Amniotic stem cell (primary cell): ENCODE measurements at regions not wholly inside any gene's neighbourhood (a gene's known extent, or its start where the extent isn't known, plus 50 kb on each side); places are given as distances from the start of the nearest gene placed in this dataset.

Experiments used
- DNase-seq: peaks from one replicate; lab custom pipeline; 2025; lab: John Stamatoyannopoulos, UW

- DNase-seq = no peak
Measured at GRCh38 chr4:145346081-145346480, 135.6 kb upstream of the SMAD1 start.

- DNase-seq = no peak
Measured at GRCh38 chr4:145345401-145345800, 136.3 kb upstream of the SMAD1 start.

- no peak for DNase-seq
Measured at GRCh38 chr4:145341381-145341780, 140.3 kb upstream of the SMAD1 start.

GRCh38 chr4:145340071-145340675, 141.5 kb upstream of the SMAD1 start:
- DNase-seq = no peak

- DNase-seq = no peak
Measured at GRCh38 chr4:145339075-145339725, 142.5 kb upstream of the SMAD1 start.

GRCh38 chr4:145338568-145338967, 143.1 kb upstream of the SMAD1 start:
- DNase-seq = no peak

GRCh38 chr4:145337391-145337790, 144.3 kb upstream of the SMAD1 start:
- no peak for DNase-seq

GRCh38 chr4:145333786-145334185, 147.9 kb upstream of the SMAD1 start:
- DNase-seq = no peak

GRCh38 chr4:145326491-145326890, 146.1 kb upstream of the OTUD4 start:
- no peak for DNase-seq

- DNase-seq = no peak
Measured at GRCh38 chr4:145324161-145324560, 143.8 kb upstream of the OTUD4 start.

GRCh38 chr4:145320294-145320693, 139.9 kb upstream of the OTUD4 start:
- DNase-seq = no peak

- no peak for DNase-seq
Measured at GRCh38 chr4:145319751-145320150, 139.4 kb upstream of the OTUD4 start.

GRCh38 chr4:145316897-145317574, 136.6 kb upstream of the OTUD4 start:
- DNase-seq = no peak

GRCh38 chr4:145315811-145316225, 135.4 kb upstream of the OTUD4 start:
- DNase-seq = no peak

- no peak for DNase-seq
Measured at GRCh38 chr4:145308598-145308997, 128.2 kb upstream of the OTUD4 start.

- no peak for DNase-seq
Measured at GRCh38 chr4:145307763-145308430, 127.5 kb upstream of the OTUD4 start.

GRCh38 chr4:145307120-145307519, 126.7 kb upstream of the OTUD4 start:
- no peak for DNase-seq

GRCh38 chr4:145302725-145303124, 122.3 kb upstream of the OTUD4 start:
- DNase-seq = no peak

GRCh38 chr4:145301386-145302080, 121.1 kb upstream of the OTUD4 start:
- no peak for DNase-seq

- DNase-seq = peak; percentile 48
Measured at GRCh38 chr4:145299380-145300076, 119.1 kb upstream of the OTUD4 start.

- no peak for DNase-seq
Measured at GRCh38 chr4:145298885-145299284, 118.5 kb upstream of the OTUD4 start.

- DNase-seq = no peak
Measured at GRCh38 chr4:145297556-145297955, 117.2 kb upstream of the OTUD4 start.
